Mesenchymal stem cell (in vitro differentiated cells and primary cell): ENCODE measurements at regions not wholly inside any gene's neighbourhood (a gene's known extent, or its start where the extent isn't known, plus 50 kb on each side); places are given as distances from the start of the nearest gene placed in this dataset.
A peak's percentile ranks its signal among the peaks of the same experiment; 100 is the strongest.

Source experiments
- DNase-seq: peaks from one replicate; pipeline ENCODE4 v3.0.0-alpha.2; 2013
- H2AFZ ChIP-seq: one replicate; pipeline ENCODE4 v1.6.1; 2013; ENCODE audit warnings: low read depth, mild to moderate bottlenecking, control low read depth, inconsistent platforms, low read length, moderate library complexity
- H2AK5ac ChIP-seq: 2 replicates; pipeline ENCODE4 v1.6.1; 2013; ENCODE audit warnings: low read length, moderate library complexity, mild to moderate bottlenecking, inconsistent platforms; ENCODE audit not compliant: severe bottlenecking
- H2BK120ac ChIP-seq: one replicate; pipeline ENCODE4 v1.6.1; 2013; ENCODE audit warnings: low read depth, mild to moderate bottlenecking, inconsistent platforms, low read length, moderate library complexity
- H2BK12ac ChIP-seq, 2 experiments: one replicate each; pipeline ENCODE4 v1.6.1; 2013; ENCODE audit warnings: inconsistent platforms in 2 of 2, low read length in 2 of 2, mild to moderate bottlenecking in 2 of 2, moderate library complexity in 2 of 2, control low read depth in 1 of 2
- H2BK15ac ChIP-seq: one replicate; pipeline ENCODE4 v1.6.1; 2013; ENCODE audit warnings: mild to moderate bottlenecking, low read depth, inconsistent platforms; ENCODE audit not compliant: poor library complexity, severe bottlenecking
- H2BK5ac ChIP-seq: 2 replicates; pipeline ENCODE4 v1.6.1; 2013; ENCODE audit warnings: low read depth, mild to moderate bottlenecking, low read length, control low read depth, inconsistent platforms; ENCODE audit not compliant: poor library complexity, severe bottlenecking
- H3K14ac ChIP-seq, 2 experiments: one replicate each; pipeline ENCODE4 v1.6.1; 2013; ENCODE audit warnings: inconsistent platforms in 2 of 2, low read length in 2 of 2, control low read depth in 1 of 2, mild to moderate bottlenecking in 1 of 2, moderate library complexity in 1 of 2
- H3K18ac ChIP-seq, 2 experiments: one replicate each; pipeline ENCODE4 v1.6.1; 2013; ENCODE audit warnings: inconsistent platforms in 2 of 2, low read length in 2 of 2, control low read depth in 1 of 2, low read depth in 1 of 2, mild to moderate bottlenecking in 1 of 2
- H3K23ac ChIP-seq, 2 experiments: one replicate each; pipeline ENCODE4 v1.6.1; 2013; ENCODE audit warnings: inconsistent platforms in 2 of 2, low read length in 2 of 2, mild to moderate bottlenecking in 2 of 2, moderate library complexity in 2 of 2, control low read depth in 1 of 2
- H3K27ac ChIP-seq: 2 replicates; pipeline ENCODE4 v1.5.1; 2013; ENCODE audit warnings: mild to moderate bottlenecking, moderate library complexity, low read length, control low read depth, inconsistent platforms; ENCODE audit not compliant: poor library complexity, severe bottlenecking
- H3K27me3 ChIP-seq, 2 experiments: 2 replicates each; pipeline versions ENCODE4 v1.6.1 to v1.7.0; 2013; ENCODE audit warnings: low read length in 2 of 2, mild to moderate bottlenecking in 2 of 2, moderate library complexity in 2 of 2, control low read depth in 1 of 2, inconsistent platforms in 1 of 2; ENCODE audit not compliant: control insufficient read depth in 1 of 2, insufficient read depth in 1 of 2
- H3K36me3 ChIP-seq, 2 experiments: 2 replicates each; pipeline versions ENCODE4 v1.6.1 to v1.7.0; 2013; ENCODE audit warnings: low read length in 2 of 2, control low read depth in 1 of 2, inconsistent platforms in 1 of 2, low read depth in 1 of 2, mild to moderate bottlenecking in 1 of 2; ENCODE audit not compliant: insufficient read depth in 2 of 2, control insufficient read depth in 1 of 2
- H3K4ac ChIP-seq, 2 experiments: one replicate each; pipeline ENCODE4 v1.6.1; 2013; ENCODE audit warnings: inconsistent platforms in 2 of 2, low read length in 2 of 2, mild to moderate bottlenecking in 2 of 2, moderate library complexity in 2 of 2, control low read depth in 1 of 2, low read depth in 1 of 2
- H3K4me1 ChIP-seq: 2 replicates; pipeline ENCODE4 v1.6.1; 2013; ENCODE audit warnings: low read depth, low read length, control low read depth; ENCODE audit not compliant: control insufficient read depth, insufficient read depth
- H3K4me2 ChIP-seq: 2 replicates; pipeline ENCODE4 v1.6.1; 2013; ENCODE audit warnings: low read length, mild to moderate bottlenecking, inconsistent platforms; ENCODE audit not compliant: poor library complexity, severe bottlenecking
- H3K4me3 ChIP-seq, 2 experiments: 2 replicates each; pipeline versions ENCODE4 v1.5.1 to v1.7.0; 2013; ENCODE audit warnings: low read length in 2 of 2, mild to moderate bottlenecking in 2 of 2, control low read depth in 1 of 2, low read depth in 1 of 2; ENCODE audit not compliant: insufficient read depth in 1 of 2
- H3K79me1 ChIP-seq: replicated peaks from 2 replicates; pipeline ENCODE4 v1.6.1; 2013; ENCODE audit warnings: mild to moderate bottlenecking, control low read depth, low read length, inconsistent platforms; ENCODE audit not compliant: poor library complexity, severe bottlenecking
- H3K9ac ChIP-seq: 2 replicates; pipeline ENCODE4 v1.7.0; 2013; ENCODE audit warnings: mild to moderate bottlenecking, low read length, moderate library complexity
- H3K9me3 ChIP-seq: 2 replicates; pipeline ENCODE4 v1.7.0; 2013; ENCODE audit warnings: mild to moderate bottlenecking, low read length; ENCODE audit not compliant: control insufficient read depth
- H4K8ac ChIP-seq: one replicate; pipeline ENCODE4 v1.6.1; 2013; ENCODE audit warnings: inconsistent platforms, mild to moderate bottlenecking, low read length, moderate library complexity
- H4K91ac ChIP-seq: one replicate; pipeline ENCODE4 v1.6.1; 2013; ENCODE audit warnings: mild to moderate bottlenecking, low read length, inconsistent platforms
- WGBS: methylation state at CpG from one replicate; pipeline ENCODE4 v1.1.7; 2013; ENCODE audit warnings: mixed read lengths; 5-methylcytosine and 5-hydroxymethylcytosine counted together

DNA sequence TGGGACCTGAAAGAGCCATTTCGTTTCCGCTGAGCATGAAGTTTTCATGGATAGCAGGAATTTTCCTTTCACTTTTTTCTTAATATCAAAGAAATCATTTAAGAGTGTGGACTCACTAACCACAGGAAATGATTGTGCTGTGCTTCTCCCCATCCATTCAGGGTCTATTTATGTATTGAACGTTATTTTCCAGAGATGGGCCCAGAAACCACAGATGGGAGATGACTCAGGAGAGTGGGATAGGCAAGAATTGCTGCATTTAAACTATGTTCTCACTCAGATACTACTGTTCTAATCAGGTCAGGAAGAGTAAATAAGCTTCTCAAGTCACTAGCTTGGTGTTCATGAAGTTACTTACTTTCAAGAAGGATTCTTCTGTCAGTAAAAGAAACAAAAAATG, 763.8 kb downstream of the DTWD2 start:
- no peak overlapping the region for H3K14ac ChIP-seq
- H3K4me2 ChIP-seq: no peak overlapping the region
- no peak overlapping the region for H3K23ac ChIP-seq
- no peak overlapping the region for H4K91ac ChIP-seq
- no peak overlapping the region for H2BK12ac ChIP-seq
- H3K79me1 ChIP-seq: no peaks in the 10 kb centered on the region
- H3K4me3 ChIP-seq: peak overlapping the region in 1 of 2 experiments; percentile 40
- no peak overlapping the region for H4K8ac ChIP-seq
- H3K27ac ChIP-seq: no peak overlapping the region
- no peaks in the 10 kb centered on the region for H3K27me3 ChIP-seq
- H3K18ac ChIP-seq: no peak overlapping the region
- DNase-seq: peak; percentile 78
- H2BK5ac ChIP-seq: no peak overlapping the region
- H3K4ac ChIP-seq: no peak overlapping the region
- H2AFZ ChIP-seq: no peak overlapping the region
- no CpG with 5 or more reads among the region's 3 CpGs for WGBS
- H3K4me1 ChIP-seq: no peaks in the 10 kb centered on the region
- H3K9me3 ChIP-seq: no peaks in the 10 kb centered on the region
- no peaks in the 10 kb centered on the region for H3K36me3 ChIP-seq
- peak overlapping the region; percentile 59 for H3K9ac ChIP-seq
- no peak overlapping the region for H2BK120ac ChIP-seq
- no peak overlapping the region for H2AK5ac ChIP-seq
- no peak overlapping the region for H2BK15ac ChIP-seq

- no peak overlapping the region for H2BK5ac ChIP-seq
- H4K8ac ChIP-seq: no peak overlapping the region
- H2BK15ac ChIP-seq: no peak overlapping the region
- H2AK5ac ChIP-seq: no peak overlapping the region
- H3K79me1 ChIP-seq: no peaks in the 10 kb centered on the region
- H3K4me1 ChIP-seq: no peaks in the 10 kb centered on the region
- no peaks in the 10 kb centered on the region for H3K27me3 ChIP-seq
- no peak overlapping the region for H2AFZ ChIP-seq
- H3K23ac ChIP-seq: no peak overlapping the region
- H3K4ac ChIP-seq: no peak overlapping the region
- H3K9me3 ChIP-seq: peaks cover 2% of the 10 kb centered on the region
- no peak overlapping the region for H4K91ac ChIP-seq
- no peak overlapping the region for H3K4me2 ChIP-seq
- no peak overlapping the region for H3K4me3 ChIP-seq
- H2BK12ac ChIP-seq: no peak overlapping the region
- no peaks in the 10 kb centered on the region for H3K36me3 ChIP-seq
- no peak overlapping the region for H3K18ac ChIP-seq
- WGBS: 94% methylated on average over 2 of the region's 2 CpGs
- no peak overlapping the region for H3K14ac ChIP-seq
- H3K27ac ChIP-seq: no peak overlapping the region
- no peak for DNase-seq
- H2BK120ac ChIP-seq: no peak overlapping the region
- peak overlapping the region; percentile 16 for H3K9ac ChIP-seq
These were observed 767.7 kb downstream of the DTWD2 start for GRCh38 chr5:118220556-118221195.

DNA sequence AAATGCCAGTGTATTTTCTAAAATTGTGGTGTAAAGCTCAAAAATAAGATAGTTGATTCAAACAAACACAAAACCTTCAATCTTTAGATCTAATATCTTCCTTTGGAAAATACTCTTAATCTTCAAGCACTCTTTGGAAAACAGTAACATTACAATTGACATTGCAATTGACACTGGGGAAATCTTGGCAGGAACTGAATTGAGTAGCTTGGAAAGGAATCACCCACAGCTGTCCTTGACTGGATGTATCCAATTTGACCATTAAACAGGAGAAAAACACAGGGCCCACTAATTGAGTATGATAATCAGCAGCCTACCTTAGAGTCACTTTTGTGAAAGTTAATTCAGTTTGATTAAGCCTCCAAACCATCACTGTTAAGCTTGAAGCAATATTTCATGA, 776.7 kb downstream of the DTWD2 start:
- no peak overlapping the region for H2BK12ac ChIP-seq
- H3K4me1 ChIP-seq: no peaks in the 10 kb centered on the region
- H3K4me3 ChIP-seq: no peak overlapping the region
- H2BK120ac ChIP-seq: no peak overlapping the region
- no peaks in the 10 kb centered on the region for H3K36me3 ChIP-seq
- no peak overlapping the region for H3K23ac ChIP-seq
- H3K18ac ChIP-seq: no peak overlapping the region
- H3K14ac ChIP-seq: no peak overlapping the region
- H3K79me1 ChIP-seq: no peaks in the 10 kb centered on the region
- H3K9ac ChIP-seq: no peak overlapping the region
- H4K91ac ChIP-seq: no peak overlapping the region
- H2BK15ac ChIP-seq: no peak overlapping the region
- no peaks in the 10 kb centered on the region for H3K27me3 ChIP-seq
- H3K9me3 ChIP-seq: peaks cover 17% of the 10 kb centered on the region
- no peak overlapping the region for H2AFZ ChIP-seq
- H3K4me2 ChIP-seq: no peak overlapping the region
- H3K4ac ChIP-seq: no peak overlapping the region
- no peak overlapping the region for H3K27ac ChIP-seq
- H4K8ac ChIP-seq: no peak overlapping the region
- no peak for DNase-seq
- H2AK5ac ChIP-seq: no peak overlapping the region
- H2BK5ac ChIP-seq: no peak overlapping the region

DNA sequence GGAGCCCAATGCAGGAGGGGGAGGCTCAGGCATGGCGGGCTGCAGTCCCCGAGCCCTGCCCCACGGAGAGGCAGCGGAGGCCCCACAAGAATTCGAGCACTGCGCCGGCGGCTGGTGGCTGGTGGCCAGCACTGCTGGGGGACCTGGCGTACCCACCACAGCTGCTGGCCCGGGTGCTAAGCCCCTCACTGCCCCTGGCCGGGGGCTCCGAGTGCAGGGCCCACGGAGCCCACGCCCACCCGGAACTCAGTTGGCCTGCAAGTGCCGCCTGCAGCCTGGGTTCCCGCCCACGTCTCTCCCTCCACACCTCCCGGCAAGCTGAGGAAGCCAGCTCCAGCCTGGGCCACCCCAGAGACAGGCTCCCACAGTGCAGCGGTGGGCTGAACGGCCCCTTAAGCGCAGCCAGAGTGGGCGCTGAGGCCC, 780.3 kb downstream of the DTWD2 start:
- H2BK120ac ChIP-seq: no peak overlapping the region
- no peak overlapping the region for H2BK12ac ChIP-seq
- no peaks in the 10 kb centered on the region for H3K36me3 ChIP-seq
- no peak overlapping the region for H3K23ac ChIP-seq
- H2BK5ac ChIP-seq: no peak overlapping the region
- no peak overlapping the region for H2AK5ac ChIP-seq
- H3K9ac ChIP-seq: no peak overlapping the region
- no peak overlapping the region for H2AFZ ChIP-seq
- peak overlapping the region in 1 of 2 experiments; percentile 17 for H3K4me3 ChIP-seq
- H3K4ac ChIP-seq: no peak overlapping the region
- H4K8ac ChIP-seq: no peak overlapping the region
- 94% methylated on average over 20 of the region's 23 CpGs for WGBS
- H3K4me2 ChIP-seq: no peak overlapping the region
- no peak overlapping the region for H2BK15ac ChIP-seq
- H4K91ac ChIP-seq: no peak overlapping the region
- H3K79me1 ChIP-seq: no peaks in the 10 kb centered on the region
- peaks cover 20% of the 10 kb centered on the region for H3K9me3 ChIP-seq
- H3K14ac ChIP-seq: no peak overlapping the region
- H3K4me1 ChIP-seq: no peaks in the 10 kb centered on the region
- DNase-seq: no peak
- H3K27ac ChIP-seq: no peak overlapping the region
- H3K18ac ChIP-seq: no peak overlapping the region
- H3K27me3 ChIP-seq: no peaks in the 10 kb centered on the region
